GM23338 (cell line): ENCODE measurements at regions not wholly inside any gene's neighbourhood (a gene's known extent, or its start where the extent isn't known, plus 50 kb on each side); places are given as distances from the start of the nearest gene placed in this dataset.

Experiments used
- ATAC-seq: fragments of 200-7000 bp; cut with Tn5 transposase; 3 replicates; pipeline ENCODE4 v1.9.1; 2020
- DNase-seq: peaks from one replicate; pipeline ENCODE4 v3.0.0-alpha.2; 2015; ENCODE audit warnings: low spot score
- H2AFZ ChIP-seq: fragments of 200-600 bp; sonication (generic); 2 replicates; pipeline ENCODE4 v1.8.0; 2016; ENCODE audit warnings: antibody characterized with exemption, mild to moderate bottlenecking, moderate library complexity
- H3F3A ChIP-seq: fragments of 200-600 bp; sonication (generic); replicated peaks from 2 replicates; pipeline ENCODE4 v1.8.0; 2017; ENCODE audit warnings: antibody characterized with exemption, mixed run types, low read depth
- H3K27ac ChIP-seq: fragments of 200-600 bp; sonication (generic); 2 replicates; pipeline ENCODE4 v1.6.1; 2016; ENCODE audit warnings: low read depth
- H3K27me3 ChIP-seq: fragments of 200-600 bp; sonication (generic); 2 replicates; pipeline ENCODE4 v1.8.0; 2016; ENCODE audit warnings: mild to moderate bottlenecking, mixed run types, moderate library complexity; ENCODE audit not compliant: insufficient read depth
- H3K36me3 ChIP-seq: fragments of 200-600 bp; sonication (generic); 2 replicates; pipeline ENCODE4 v1.8.0; 2016; ENCODE audit warnings: mild to moderate bottlenecking; ENCODE audit not compliant: insufficient read depth
- H3K4me1 ChIP-seq: fragments of 200-600 bp; sonication (generic); 2 replicates; pipeline ENCODE4 v1.8.0; 2016; ENCODE audit warnings: mild to moderate bottlenecking, moderate library complexity; ENCODE audit not compliant: insufficient read depth
- H3K4me2 ChIP-seq: fragments of 200-600 bp; sonication (generic); 2 replicates; pipeline ENCODE4 v1.7.1; 2017; ENCODE audit warnings: mixed run types
- H3K4me3 ChIP-seq: fragments of 200-600 bp; sonication (generic); 2 replicates; pipeline ENCODE4 v1.6.1; 2016; ENCODE audit warnings: mixed run types
- H3K79me2 ChIP-seq: fragments of 200-600 bp; sonication (generic); replicated peaks from 2 replicates; pipeline ENCODE4 v1.8.0; 2017; ENCODE audit warnings: mild to moderate bottlenecking; ENCODE audit not compliant: insufficient read depth
- H3K9me2 ChIP-seq: fragments of 200-600 bp; sonication (generic); 2 replicates; pipeline ENCODE4 v1.8.0; 2017; ENCODE audit not compliant: insufficient read depth
- H4K20me1 ChIP-seq: fragments of 200-600 bp; sonication (generic); replicated peaks from 2 replicates; pipeline ENCODE4 v1.8.0; 2017; ENCODE audit warnings: mild to moderate bottlenecking; ENCODE audit not compliant: insufficient read depth
- H3K27ac Mint-ChIP-seq: 2 replicates; pipeline ENCODE4 v1.8.0; 2020; ENCODE audit warnings: inconsistent platforms, mild to moderate bottlenecking, moderate library complexity, mixed read lengths
- H3K27me3 Mint-ChIP-seq: 3 replicates; pipeline ENCODE4 v1.8.0; 2022; ENCODE audit warnings: low read depth, mild to moderate bottlenecking, moderate library complexity, mixed read lengths, inconsistent platforms; ENCODE audit not compliant: insufficient read depth, poor library complexity
- H3K36me3 Mint-ChIP-seq: 3 replicates; pipeline ENCODE4 v1.8.0; 2021; ENCODE audit warnings: low read depth, mild to moderate bottlenecking, inconsistent platforms, moderate library complexity, mixed read lengths
- H3K4me1 Mint-ChIP-seq: 3 replicates; pipeline ENCODE4 v1.8.0; 2020; ENCODE audit warnings: mild to moderate bottlenecking, inconsistent platforms, mixed read lengths
- H3K4me3 Mint-ChIP-seq: 3 replicates; pipeline ENCODE4 v1.8.0; 2021; ENCODE audit warnings: moderate library complexity, mild to moderate bottlenecking, inconsistent platforms, mixed read lengths
- H3K9me3 Mint-ChIP-seq: 3 replicates; pipeline ENCODE4 v1.8.0; 2020; ENCODE audit warnings: moderate library complexity, mild to moderate bottlenecking, inconsistent platforms, mixed read lengths
- CREB1 ChIP-seq: fragments of 250-450 bp; sonication (Bioruptor Pico); IDR thresholded peaks from 2 replicates; pipeline ENCODE4 v1.5.0; 2020; ENCODE audit warnings: low read depth, mild to moderate bottlenecking, moderate library complexity
- EZH2phosphoT487 ChIP-seq: fragments of 200-600 bp; sonication (generic); IDR thresholded peaks from one replicate; pipeline ENCODE4 v1.8.1; 2018; ENCODE audit warnings: antibody characterized with exemption; ENCODE audit not compliant: unreplicated experiment
- JUNB ChIP-seq: IDR thresholded peaks from one replicate; pipeline ENCODE4 v1.6.1; 2016; ENCODE audit warnings: antibody characterized with exemption; ENCODE audit not compliant: unreplicated experiment
- ZNF114 ChIP-seq: fragments of 250-450 bp; sonication (Bioruptor Pico); IDR thresholded peaks from 2 replicates; pipeline ENCODE4 v1.5.0; 2020; ENCODE audit warnings: mild to moderate bottlenecking, moderate library complexity
- TF ChIP-seq, protein P1 (sequence below), 2 experiments: fragments of 200-600 bp in 1 of 2; sonication (generic) in 1 of 2; conservative IDR thresholded peaks; 2 replicates each; pipeline versions ENCODE4 v1.5.1 to v1.6.1; 2016 to 2017; ENCODE audit warnings: antibody characterized with exemption in 2 of 2, low read depth in 2 of 2, mild to moderate bottlenecking in 2 of 2, moderate library complexity in 1 of 2
- TF ChIP-seq, protein P2 (sequence below): fragments of 250-450 bp; sonication (Bioruptor Pico); IDR thresholded peaks from 2 replicates; pipeline ENCODE4 v1.5.0; 2020; ENCODE audit warnings: mild to moderate bottlenecking, moderate library complexity
- TF ChIP-seq, protein P3 (sequence below): IDR thresholded peaks from 2 replicates; pipeline ENCODE4 v1.6.1; 2016; ENCODE audit warnings: antibody characterized with exemption

DNA sequence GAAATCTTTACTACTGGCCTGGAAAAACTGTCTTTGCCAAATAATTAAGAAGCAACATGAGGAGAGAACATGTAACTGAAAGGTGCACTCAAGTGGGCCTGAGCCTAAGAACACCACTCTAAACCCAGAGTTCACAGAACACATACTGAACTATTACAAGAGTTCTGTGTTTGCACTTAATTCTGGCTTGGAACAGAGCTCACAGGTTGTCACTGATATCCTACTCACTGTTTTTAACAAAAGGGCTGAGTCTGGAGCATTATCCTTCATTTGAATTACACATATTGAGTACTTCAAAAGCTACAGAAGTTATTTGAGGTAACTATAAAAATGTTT is 164.7 kb downstream of the OGFRL1 start (continued):
- TF ChIP-seq EZH2phosphoT487 = no peak
- no peak for TF ChIP-seq ZNF114 (CRISPR knock-in tag)

DNA sequence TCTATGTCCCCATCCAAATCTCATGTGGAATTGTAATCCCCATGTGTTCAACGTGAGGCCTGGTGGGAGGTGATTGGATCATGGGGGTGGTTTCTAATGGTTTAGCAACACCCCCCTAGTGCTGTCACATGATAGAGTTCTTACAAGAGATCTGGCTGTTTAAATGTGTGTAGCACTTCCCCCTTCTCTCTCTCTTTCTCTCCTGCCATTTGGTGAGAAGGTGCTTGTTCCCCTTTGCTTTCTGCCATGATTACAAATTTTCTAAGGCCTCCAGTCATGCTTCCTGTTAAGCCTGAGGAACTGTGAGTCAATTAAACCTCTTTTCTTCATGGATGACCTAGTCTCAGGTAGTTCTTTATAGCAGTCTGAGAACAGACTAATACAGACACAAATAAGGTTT is 165.4 kb downstream of the OGFRL1 start:
- Histone ChIP-seq H2AFZ (peak overlapping the region; percentile 6; the same call in 1 of the 2 replicates), H3K4me3 (no peak overlapping the region), H3K27me3 (no peaks in the 10 kb centered on the region), H3K79me2 (no peaks in the 10 kb centered on the region), H3K4me1 (no peaks in the 10 kb centered on the region), H3K4me2 (no peak overlapping the region), H3K36me3 (no peaks in the 10 kb centered on the region), H4K20me1 (no peaks in the 10 kb centered on the region), H3F3A (no peaks in the 10 kb centered on the region), H3K9me2 (no peaks in the 10 kb centered on the region), H3K27ac (no peak overlapping the region)
- H3K27me3 Mint-ChIP-seq = no peaks in the 10 kb centered on the region
- ATAC-seq (no peak), DNase-seq (no peak)
- no peak overlapping the region for H3K4me3 Mint-ChIP-seq
- no peaks in the 10 kb centered on the region for H3K36me3 Mint-ChIP-seq
- peaks cover 5% of the 10 kb centered on the region; the same call in 2 of the 3 replicates for H3K4me1 Mint-ChIP-seq
- H3K27ac Mint-ChIP-seq = no peak overlapping the region
- no peaks in the 10 kb centered on the region for H3K9me3 Mint-ChIP-seq
- TF ChIP-seq, protein P1, sequence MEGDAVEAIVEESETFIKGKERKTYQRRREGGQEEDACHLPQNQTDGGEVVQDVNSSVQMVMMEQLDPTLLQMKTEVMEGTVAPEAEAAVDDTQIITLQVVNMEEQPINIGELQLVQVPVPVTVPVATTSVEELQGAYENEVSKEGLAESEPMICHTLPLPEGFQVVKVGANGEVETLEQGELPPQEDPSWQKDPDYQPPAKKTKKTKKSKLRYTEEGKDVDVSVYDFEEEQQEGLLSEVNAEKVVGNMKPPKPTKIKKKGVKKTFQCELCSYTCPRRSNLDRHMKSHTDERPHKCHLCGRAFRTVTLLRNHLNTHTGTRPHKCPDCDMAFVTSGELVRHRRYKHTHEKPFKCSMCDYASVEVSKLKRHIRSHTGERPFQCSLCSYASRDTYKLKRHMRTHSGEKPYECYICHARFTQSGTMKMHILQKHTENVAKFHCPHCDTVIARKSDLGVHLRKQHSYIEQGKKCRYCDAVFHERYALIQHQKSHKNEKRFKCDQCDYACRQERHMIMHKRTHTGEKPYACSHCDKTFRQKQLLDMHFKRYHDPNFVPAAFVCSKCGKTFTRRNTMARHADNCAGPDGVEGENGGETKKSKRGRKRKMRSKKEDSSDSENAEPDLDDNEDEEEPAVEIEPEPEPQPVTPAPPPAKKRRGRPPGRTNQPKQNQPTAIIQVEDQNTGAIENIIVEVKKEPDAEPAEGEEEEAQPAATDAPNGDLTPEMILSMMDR (conservative IDR thresholded peaks at IDR 0.05; ENCODE audit: low read depth in 2 of 2) = no peak
- TF ChIP-seq CREB1 (CRISPR knock-in tag) (no peak), JUNB (no peak)
- TF ChIP-seq, protein P2, sequence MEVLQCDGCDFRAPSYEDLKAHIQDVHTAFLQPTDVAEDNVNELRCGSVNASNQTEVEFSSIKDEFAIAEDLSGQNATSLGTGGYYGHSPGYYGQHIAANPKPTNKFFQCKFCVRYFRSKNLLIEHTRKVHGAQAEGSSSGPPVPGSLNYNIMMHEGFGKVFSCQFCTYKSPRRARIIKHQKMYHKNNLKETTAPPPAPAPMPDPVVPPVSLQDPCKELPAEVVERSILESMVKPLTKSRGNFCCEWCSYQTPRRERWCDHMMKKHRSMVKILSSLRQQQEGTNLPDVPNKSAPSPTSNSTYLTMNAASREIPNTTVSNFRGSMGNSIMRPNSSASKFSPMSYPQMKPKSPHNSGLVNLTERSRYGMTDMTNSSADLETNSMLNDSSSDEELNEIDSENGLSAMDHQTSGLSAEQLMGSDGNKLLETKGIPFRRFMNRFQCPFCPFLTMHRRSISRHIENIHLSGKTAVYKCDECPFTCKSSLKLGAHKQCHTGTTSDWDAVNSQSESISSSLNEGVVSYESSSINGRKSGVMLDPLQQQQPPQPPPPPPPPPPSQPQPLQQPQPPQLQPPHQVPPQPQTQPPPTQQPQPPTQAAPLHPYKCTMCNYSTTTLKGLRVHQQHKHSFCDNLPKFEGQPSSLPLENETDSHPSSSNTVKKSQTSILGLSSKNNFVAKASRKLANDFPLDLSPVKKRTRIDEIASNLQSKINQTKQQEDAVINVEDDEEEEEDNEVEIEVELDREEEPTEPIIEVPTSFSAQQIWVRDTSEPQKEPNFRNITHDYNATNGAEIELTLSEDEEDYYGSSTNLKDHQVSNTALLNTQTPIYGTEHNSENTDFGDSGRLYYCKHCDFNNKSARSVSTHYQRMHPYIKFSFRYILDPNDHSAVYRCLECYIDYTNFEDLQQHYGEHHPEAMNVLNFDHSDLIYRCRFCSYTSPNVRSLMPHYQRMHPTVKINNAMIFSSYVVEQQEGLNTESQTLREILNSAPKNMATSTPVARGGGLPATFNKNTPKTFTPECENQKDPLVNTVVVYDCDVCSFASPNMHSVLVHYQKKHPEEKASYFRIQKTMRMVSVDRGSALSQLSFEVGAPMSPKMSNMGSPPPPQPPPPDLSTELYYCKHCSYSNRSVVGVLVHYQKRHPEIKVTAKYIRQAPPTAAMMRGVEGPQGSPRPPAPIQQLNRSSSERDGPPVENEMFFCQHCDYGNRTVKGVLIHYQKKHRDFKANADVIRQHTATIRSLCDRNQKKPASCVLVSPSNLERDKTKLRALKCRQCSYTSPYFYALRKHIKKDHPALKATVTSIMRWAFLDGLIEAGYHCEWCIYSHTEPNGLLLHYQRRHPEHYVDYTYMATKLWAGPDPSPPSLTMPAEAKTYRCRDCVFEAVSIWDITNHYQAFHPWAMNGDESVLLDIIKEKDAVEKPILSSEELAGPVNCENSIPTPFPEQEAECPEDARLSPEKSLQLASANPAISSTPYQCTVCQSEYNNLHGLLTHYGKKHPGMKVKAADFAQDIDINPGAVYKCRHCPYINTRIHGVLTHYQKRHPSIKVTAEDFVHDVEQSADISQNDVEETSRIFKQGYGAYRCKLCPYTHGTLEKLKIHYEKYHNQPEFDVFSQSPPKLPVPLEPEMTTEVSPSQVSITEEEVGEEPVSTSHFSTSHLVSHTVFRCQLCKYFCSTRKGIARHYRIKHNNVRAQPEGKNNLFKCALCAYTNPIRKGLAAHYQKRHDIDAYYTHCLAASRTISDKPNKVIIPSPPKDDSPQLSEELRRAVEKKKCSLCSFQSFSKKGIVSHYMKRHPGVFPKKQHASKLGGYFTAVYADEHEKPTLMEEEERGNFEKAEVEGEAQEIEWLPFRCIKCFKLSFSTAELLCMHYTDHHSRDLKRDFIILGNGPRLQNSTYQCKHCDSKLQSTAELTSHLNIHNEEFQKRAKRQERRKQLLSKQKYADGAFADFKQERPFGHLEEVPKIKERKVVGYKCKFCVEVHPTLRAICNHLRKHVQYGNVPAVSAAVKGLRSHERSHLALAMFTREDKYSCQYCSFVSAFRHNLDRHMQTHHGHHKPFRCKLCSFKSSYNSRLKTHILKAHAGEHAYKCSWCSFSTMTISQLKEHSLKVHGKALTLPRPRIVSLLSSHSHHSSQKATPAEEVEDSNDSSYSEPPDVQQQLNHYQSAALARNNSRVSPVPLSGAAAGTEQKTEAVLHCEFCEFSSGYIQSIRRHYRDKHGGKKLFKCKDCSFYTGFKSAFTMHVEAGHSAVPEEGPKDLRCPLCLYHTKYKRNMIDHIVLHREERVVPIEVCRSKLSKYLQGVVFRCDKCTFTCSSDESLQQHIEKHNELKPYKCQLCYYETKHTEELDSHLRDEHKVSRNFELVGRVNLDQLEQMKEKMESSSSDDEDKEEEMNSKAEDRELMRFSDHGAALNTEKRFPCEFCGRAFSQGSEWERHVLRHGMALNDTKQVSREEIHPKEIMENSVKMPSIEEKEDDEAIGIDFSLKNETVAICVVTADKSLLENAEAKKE (CRISPR knock-in tag) = no peak
- TF ChIP-seq, protein P3, sequence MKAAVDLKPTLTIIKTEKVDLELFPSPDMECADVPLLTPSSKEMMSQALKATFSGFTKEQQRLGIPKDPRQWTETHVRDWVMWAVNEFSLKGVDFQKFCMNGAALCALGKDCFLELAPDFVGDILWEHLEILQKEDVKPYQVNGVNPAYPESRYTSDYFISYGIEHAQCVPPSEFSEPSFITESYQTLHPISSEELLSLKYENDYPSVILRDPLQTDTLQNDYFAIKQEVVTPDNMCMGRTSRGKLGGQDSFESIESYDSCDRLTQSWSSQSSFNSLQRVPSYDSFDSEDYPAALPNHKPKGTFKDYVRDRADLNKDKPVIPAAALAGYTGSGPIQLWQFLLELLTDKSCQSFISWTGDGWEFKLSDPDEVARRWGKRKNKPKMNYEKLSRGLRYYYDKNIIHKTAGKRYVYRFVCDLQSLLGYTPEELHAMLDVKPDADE = no peak
